ENCODE measurements at regions not wholly inside any gene's neighbourhood (a gene's known extent, or its start where the extent isn't known, plus 50 kb on each side); places are given as distances from the start of the nearest gene placed in this dataset.

- Histone ChIP-seq H3K4me1 (ENCODE audit: control insufficient read depth in 1 of 2, insufficient read depth in 2 of 2, low read length in 2 of 2) (no peaks in the 10 kb centered on the region), H3K4me2 (ENCODE audit: low read length) (no peak overlapping the region), H3K9me2 (ENCODE audit: insufficient read depth) (no peaks in the 10 kb centered on the region), H3K27ac (ENCODE audit: low read depth, low read length) (no peak overlapping the region), H3K4me3 (replicated peaks in 1 of 2; ENCODE audit: low read depth in 1 of 2, low read length in 2 of 2) (no peak overlapping the region), H3K9ac (ENCODE audit: low read length) (no peak overlapping the region), H3K9me3 (ENCODE audit: control insufficient read depth in 1 of 2, insufficient read depth in 1 of 2, low read depth in 1 of 2, low read length in 2 of 2) (no peaks in the 10 kb centered on the region; a peak in 1 of 4 replicates), H3K36me3 (ENCODE audit: control insufficient read depth in 1 of 2, insufficient read depth in 2 of 2, low read length in 2 of 2) (no peaks in the 10 kb centered on the region), H2AFZ (ENCODE audit: low read depth, low read length, poor library complexity, severe bottlenecking) (no peak overlapping the region), H4K20me1 (ENCODE audit: insufficient read depth) (no peaks in the 10 kb centered on the region), H3K79me2 (ENCODE audit: insufficient read depth, low read length) (no peaks in the 10 kb centered on the region), H3K27me3 (ENCODE audit: insufficient read depth, low read length) (no peaks in the 10 kb centered on the region)
- no peak for DNase-seq (ENCODE audit: low read depth, low spot score)
- POLR2A ChIA-PET, result no interaction called here
- ATAC-seq, result no peak
- no TSS peak for BruUV-seq (replicated peaks)
- intact Hi-C loops (cut with micrococcal nuclease), result no loop called here
- CTCF ChIA-PET, result no interaction called here
- TF ChIP-seq REST (IDR thresholded peaks at IDR 0.05; ENCODE audit: low read depth) (no peak), POLR2A (IDR thresholded peaks at IDR 0.05; ENCODE audit: borderline replicate concordance, extremely low read depth, insufficient read depth, insufficient read length) (no peak)
- RAD21 ChIA-PET (ENCODE audit: low non-redundant PET in 1 of 2, low total read pairs in 2 of 2, uncharacterized antibody in 2 of 2, unreplicated experiment in 2 of 2), result no interaction called here
Observed at GRCh38 chr7:13610372-13610771, 379.1 kb downstream of the ETV1 start.

GRCh38 chr7:13615679-13616078 lies 373.8 kb downstream of the ETV1 start:
- H3K4me3 ChIP-seq (replicated peaks in 1 of 2; ENCODE audit: low read depth in 1 of 2, low read length in 2 of 2), result no peak overlapping the region
- H3K4me1 ChIP-seq (ENCODE audit: control insufficient read depth in 1 of 2, insufficient read depth in 2 of 2, low read length in 2 of 2), result no peaks in the 10 kb centered on the region
- no peak overlapping the region for H3K9ac ChIP-seq (ENCODE audit: low read length)
- no peaks in the 10 kb centered on the region for H3K9me3 ChIP-seq (ENCODE audit: control insufficient read depth in 1 of 2, insufficient read depth in 1 of 2, low read depth in 1 of 2, low read length in 2 of 2)
- ATAC-seq, result no peak
- DNase-seq (ENCODE audit: low read depth, low spot score), result no peak
- POLR2A ChIA-PET, result no interaction called here
- intact Hi-C loops (cut with micrococcal nuclease), result no loop called here
- no TSS peak for BruUV-seq (replicated peaks)
- H3K4me2 ChIP-seq (ENCODE audit: low read length), result no peak overlapping the region
- no peaks in the 10 kb centered on the region for H3K27me3 ChIP-seq (ENCODE audit: insufficient read depth, low read length)
- RAD21 ChIA-PET (ENCODE audit: low non-redundant PET in 1 of 2, low total read pairs in 2 of 2, uncharacterized antibody in 2 of 2, unreplicated experiment in 2 of 2), result no interaction called here
- H2AFZ ChIP-seq (ENCODE audit: low read depth, low read length, poor library complexity, severe bottlenecking), result no peak overlapping the region
- H3K79me2 ChIP-seq (ENCODE audit: insufficient read depth, low read length), result no peaks in the 10 kb centered on the region
- H4K20me1 ChIP-seq (ENCODE audit: insufficient read depth), result no peaks in the 10 kb centered on the region
- TF ChIP-seq FOSL1 (IDR thresholded peaks at IDR 0.05; ENCODE audit: low read depth), result no peak
- TF ChIP-seq, protein P1, sequence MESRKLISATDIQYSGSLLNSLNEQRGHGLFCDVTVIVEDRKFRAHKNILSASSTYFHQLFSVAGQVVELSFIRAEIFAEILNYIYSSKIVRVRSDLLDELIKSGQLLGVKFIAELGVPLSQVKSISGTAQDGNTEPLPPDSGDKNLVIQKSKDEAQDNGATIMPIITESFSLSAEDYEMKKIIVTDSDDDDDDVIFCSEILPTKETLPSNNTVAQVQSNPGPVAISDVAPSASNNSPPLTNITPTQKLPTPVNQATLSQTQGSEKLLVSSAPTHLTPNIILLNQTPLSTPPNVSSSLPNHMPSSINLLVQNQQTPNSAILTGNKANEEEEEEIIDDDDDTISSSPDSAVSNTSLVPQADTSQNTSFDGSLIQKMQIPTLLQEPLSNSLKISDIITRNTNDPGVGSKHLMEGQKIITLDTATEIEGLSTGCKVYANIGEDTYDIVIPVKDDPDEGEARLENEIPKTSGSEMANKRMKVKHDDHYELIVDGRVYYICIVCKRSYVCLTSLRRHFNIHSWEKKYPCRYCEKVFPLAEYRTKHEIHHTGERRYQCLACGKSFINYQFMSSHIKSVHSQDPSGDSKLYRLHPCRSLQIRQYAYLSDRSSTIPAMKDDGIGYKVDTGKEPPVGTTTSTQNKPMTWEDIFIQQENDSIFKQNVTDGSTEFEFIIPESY (IDR thresholded peaks at IDR 0.05; ENCODE audit: extremely low read depth, insufficient replicate concordance, low read length), result no peak
- TF ChIP-seq REST (IDR thresholded peaks at IDR 0.05; ENCODE audit: low read depth), result no peak
- TF ChIP-seq ATF3 (IDR thresholded peaks at IDR 0.05), result no peak
- no peak overlapping the region for H3K27ac ChIP-seq (ENCODE audit: low read depth, low read length)
- CTCF ChIA-PET, result no interaction called here
- H3K9me2 ChIP-seq (ENCODE audit: insufficient read depth), result no peaks in the 10 kb centered on the region
- no peaks in the 10 kb centered on the region for H3K36me3 ChIP-seq (ENCODE audit: control insufficient read depth in 1 of 2, insufficient read depth in 2 of 2, low read length in 2 of 2)

Data from HCT116 (cell line).